Aorta (tissue), 5 donors: ENCODE measurements at regions not wholly inside any gene's neighbourhood (a gene's known extent, or its start where the extent isn't known, plus 50 kb on each side); places are given as distances from the start of the nearest gene placed in this dataset.

Experiments used
- ATAC-seq: fragments of 200-7000 bp; cut with Tn5 transposase; one replicate; pipeline ENCODE4 v1.9.1; 2022; ENCODE audit warnings: moderate library complexity; ENCODE audit not compliant: low FRiP score
- DNase-seq, 2 donors: peaks; one replicate each; pipeline ENCODE4 v3.0.0-alpha.2; 2020
- H3K27ac ChIP-seq, 2 donors: one replicate each; pipeline ENCODE4 v1.5.1; 2013; ENCODE audit warnings: low read length in 2 of 2, mild to moderate bottlenecking in 2 of 2, moderate library complexity in 2 of 2, control low read depth in 1 of 2, inconsistent platforms in 1 of 2, low read depth in 1 of 2
- H3K27me3 ChIP-seq, 2 donors: one replicate each; pipeline ENCODE4 v1.6.1; 2013; ENCODE audit warnings: control low read depth in 1 of 2, low read length in 1 of 2, mild to moderate bottlenecking in 1 of 2, moderate library complexity in 1 of 2; ENCODE audit not compliant: insufficient read depth in 2 of 2, control insufficient read depth in 1 of 2
- H3K36me3 ChIP-seq, 2 donors: one replicate each; pipeline ENCODE4 v1.6.1; 2013; ENCODE audit warnings: control low read depth in 1 of 2, low read length in 1 of 2, mild to moderate bottlenecking in 1 of 2; ENCODE audit not compliant: insufficient read depth in 2 of 2, control insufficient read depth in 1 of 2
- H3K4me1 ChIP-seq, 2 donors: one replicate each; pipeline ENCODE4 v1.6.1; 2013; ENCODE audit warnings: low read length in 2 of 2, control low read depth in 1 of 2, mild to moderate bottlenecking in 1 of 2, moderate library complexity in 1 of 2; ENCODE audit not compliant: insufficient read depth in 2 of 2, control insufficient read depth in 1 of 2
- H3K4me3 ChIP-seq, 2 donors: one replicate each; pipeline ENCODE4 v1.5.1; 2013; ENCODE audit warnings: low read length in 2 of 2, control low read depth in 1 of 2, mild to moderate bottlenecking in 1 of 2
- H3K9me3 ChIP-seq: one replicate; pipeline ENCODE4 v1.6.1; 2013; ENCODE audit warnings: mild to moderate bottlenecking, low read length; ENCODE audit not compliant: control insufficient read depth
- WGBS, 2 donors: extraction: QIAGEN DNeasy Blood & Tissue Kit; methylation state at CpG; one replicate each; pipeline ENCODE4 v1.1.7; 2013; 5-methylcytosine and 5-hydroxymethylcytosine counted together
- intact Hi-C, 2 donors: fragments of 100-400 bp; cut with DNase I; formaldehyde crosslinking; loops; one replicate each; pipeline versions ENCODE4 v1.14.2 to v1.15.0; 2022
- donor health status: healthy with polysubstance abuse.
- donor health status: Bipolar disorder and iron deficiency.
- donor health status: DM: no; HTN: no; CAD: no.
- donor health status: DM: no; HTN: no; CAD: no.
- donor health status: DM: yes; HTN: yes; CAD: no.

- H3K4me1 ChIP-seq, result no peaks in the 10 kb centered on the region
- no peaks in the 10 kb centered on the region for H3K27me3 ChIP-seq
- no peak overlapping the region for H3K27ac ChIP-seq
- ATAC-seq, result no peak
- intact Hi-C loops, result no loop called here
- no peaks in the 10 kb centered on the region for H3K9me3 ChIP-seq
- no peaks in the 10 kb centered on the region for H3K36me3 ChIP-seq
- no peak overlapping the region for H3K4me3 ChIP-seq
- DNase-seq, result no peak
- 49 to 63% methylated on average over 2 of the region's 2 CpGs for WGBS, 2 donors
Observed at GRCh38 chr1:82343381-82343780, 542.6 kb downstream of the ADGRL2 start.

DNA sequence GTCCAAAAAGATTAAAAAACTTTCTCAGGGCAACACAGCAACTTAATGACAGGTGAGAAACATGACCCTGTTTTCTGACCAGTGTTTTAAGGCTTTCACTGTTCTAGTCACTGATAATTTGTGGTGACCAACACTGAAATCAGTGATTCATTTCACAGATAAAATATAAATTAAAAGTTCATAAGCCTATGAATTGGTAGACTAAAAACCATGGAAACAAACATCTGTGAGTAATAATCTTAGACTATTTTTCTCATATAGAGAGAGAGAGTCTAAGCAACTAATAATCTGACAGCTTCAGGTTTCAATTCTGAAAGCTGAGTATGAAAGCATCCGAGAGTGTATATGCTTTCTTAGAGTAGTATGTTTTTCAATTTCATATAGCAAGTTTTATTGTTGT is 536.9 kb downstream of the ADGRL2 start:
- 90 to 95% methylated on average over 1 of the region's 1 CpG for WGBS, 2 donors
- no peak overlapping the region for H3K27ac ChIP-seq
- no peaks in the 10 kb centered on the region for H3K36me3 ChIP-seq
- intact Hi-C loops, result no loop called here
- no peaks in the 10 kb centered on the region for H3K4me1 ChIP-seq
- ATAC-seq, result no peak
- no peaks in the 10 kb centered on the region for H3K9me3 ChIP-seq
- DNase-seq, result no peak
- no peaks in the 10 kb centered on the region for H3K27me3 ChIP-seq
- H3K4me3 ChIP-seq, result no peak overlapping the region

GRCh38 chr1:82330330-82330729 is 529.6 kb downstream of the ADGRL2 start:
- 85 to 92% methylated on average over 3 of the region's 3 CpGs for WGBS, 2 donors
- intact Hi-C loops, result no loop called here

DNA sequence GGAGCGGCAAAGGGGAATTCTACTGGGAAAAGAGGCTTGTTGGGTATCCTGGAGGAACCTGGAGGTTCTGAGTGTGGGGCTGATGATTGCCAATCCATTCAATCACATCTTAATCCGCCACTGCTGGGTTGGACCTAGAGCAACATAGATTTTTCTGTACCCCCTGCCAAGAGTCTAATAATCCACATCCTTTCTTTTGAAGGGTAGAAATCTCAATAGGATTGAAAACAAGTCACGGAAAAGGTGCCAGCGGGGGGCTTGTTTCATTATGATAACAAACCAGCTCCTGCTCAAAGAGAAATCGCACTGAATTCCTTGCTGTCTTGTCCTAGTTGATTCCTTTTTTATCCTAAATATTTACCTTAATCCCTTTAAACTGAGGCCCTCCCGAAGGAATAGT is 528.5 kb downstream of the ADGRL2 start:
- Histone ChIP-seq H3K4me1 (peaks cover 0 to 2% of the 10 kb centered on the region in 2 donors), H3K27me3 (no peaks in the 10 kb centered on the region), H3K4me3 (no peak overlapping the region), H3K9me3 (no peaks in the 10 kb centered on the region), H3K36me3 (no peaks in the 10 kb centered on the region), H3K27ac (no peak overlapping the region)
- ATAC-seq (no peak), DNase-seq (no peak)
- 95 to 96% methylated on average over 6 of the region's 6 CpGs for WGBS, 2 donors
- intact Hi-C loops, result no loop called here

More at GRCh38 chr1:82330330-82330729, 529.6 kb downstream of the ADGRL2 start:
- Histone ChIP-seq H3K27me3 (no peaks in the 10 kb centered on the region), H3K4me1 (peaks cover 0 to 2% of the 10 kb centered on the region in 2 donors), H3K36me3 (no peaks in the 10 kb centered on the region), H3K9me3 (no peaks in the 10 kb centered on the region), H3K27ac (no peak overlapping the region), H3K4me3 (no peak overlapping the region)
- ATAC-seq (no peak), DNase-seq (no peak)

GRCh38 chr1:82323144-82323841 is 522.6 kb downstream of the ADGRL2 start:
- no peak overlapping the region for H3K4me3 ChIP-seq
- DNase-seq (no peak), ATAC-seq (no peak)
- intact Hi-C loops, result no loop called here
- no peaks in the 10 kb centered on the region for H3K36me3 ChIP-seq
- H3K4me1 ChIP-seq, result peaks cover 0 to 2% of the 10 kb centered on the region in 2 donors
- WGBS, 2 donors, result 96 to 98% methylated on average over 3 of the region's 3 CpGs
- no peaks in the 10 kb centered on the region for H3K9me3 ChIP-seq
- H3K27me3 ChIP-seq, result no peaks in the 10 kb centered on the region
- H3K27ac ChIP-seq, result no peak overlapping the region

GRCh38 chr1:82321794-82322193 is 521.1 kb downstream of the ADGRL2 start:
- Histone ChIP-seq H3K36me3 (no peaks in the 10 kb centered on the region), H3K27me3 (no peaks in the 10 kb centered on the region), H3K9me3 (no peaks in the 10 kb centered on the region), H3K4me3 (no peak overlapping the region), H3K27ac (no peak overlapping the region), H3K4me1 (peaks cover 0 to 2% of the 10 kb centered on the region in 2 donors)
- ATAC-seq, result no peak
- intact Hi-C loops, result no loop called here
- 74 to 86% methylated on average over 1 of the region's 1 CpG for WGBS, 2 donors
- no peak for DNase-seq

GRCh38 chr1:82319546-82319945 is 518.8 kb downstream of the ADGRL2 start:
- no peaks in the 10 kb centered on the region for H3K36me3 ChIP-seq
- H3K4me3 ChIP-seq, result no peak overlapping the region
- no peaks in the 10 kb centered on the region for H3K27me3 ChIP-seq
- H3K27ac ChIP-seq, result no peak overlapping the region
- DNase-seq (no peak), ATAC-seq (no peak)
- H3K9me3 ChIP-seq, result no peaks in the 10 kb centered on the region
- intact Hi-C loops, result no loop called here
- no peaks in the 10 kb centered on the region for H3K4me1 ChIP-seq

DNA sequence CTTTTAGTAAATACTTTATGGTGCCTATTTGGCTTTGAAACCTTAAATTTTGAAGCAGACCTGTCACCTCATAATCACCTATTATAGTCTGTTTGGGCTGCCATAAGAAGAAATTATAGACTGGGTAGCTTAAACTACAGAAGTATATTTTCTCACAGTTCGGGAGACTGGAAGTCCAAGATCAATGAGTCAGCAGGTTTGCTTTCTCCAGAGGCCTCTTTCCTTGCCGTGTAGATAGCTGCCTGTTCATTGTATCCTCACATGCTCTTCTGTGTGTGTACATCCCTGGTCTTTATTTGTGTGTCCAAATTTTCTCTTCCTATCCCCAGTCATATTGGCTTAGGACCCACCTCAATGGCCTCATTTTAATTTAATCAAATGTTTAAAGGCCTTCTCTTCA is 518.2 kb downstream of the ADGRL2 start:
- DNase-seq (no peak), ATAC-seq (no peak)
- intact Hi-C loops, result no loop called here
- Histone ChIP-seq H3K36me3 (no peaks in the 10 kb centered on the region), H3K4me3 (no peak overlapping the region), H3K4me1 (no peaks in the 10 kb centered on the region), H3K27ac (no peak overlapping the region), H3K27me3 (no peaks in the 10 kb centered on the region), H3K9me3 (no peaks in the 10 kb centered on the region)
- WGBS, 2 donors, result 77 to 86% methylated on average over 2 of the region's 2 CpGs

- Histone ChIP-seq H3K4me3 (no peak overlapping the region), H3K27ac (no peak overlapping the region), H3K9me3 (no peaks in the 10 kb centered on the region), H3K4me1 (no peaks in the 10 kb centered on the region), H3K36me3 (no peaks in the 10 kb centered on the region), H3K27me3 (no peaks in the 10 kb centered on the region)
- DNase-seq (no peak), ATAC-seq (no peak)
- intact Hi-C loops, result no loop called here
Observed at GRCh38 chr1:82318265-82318664, 517.5 kb downstream of the ADGRL2 start.
